ENCODE measurements at regions not wholly inside any gene's neighbourhood (a gene's known extent, or its start where the extent isn't known, plus 50 kb on each side); places are given as distances from the start of the nearest gene placed in this dataset.
"Not testable (repeated sequence)": the region's sequence is repeated elsewhere in the genome, so short reads cannot be mapped to it uniquely, and the experiment has no call there.

DNA sequence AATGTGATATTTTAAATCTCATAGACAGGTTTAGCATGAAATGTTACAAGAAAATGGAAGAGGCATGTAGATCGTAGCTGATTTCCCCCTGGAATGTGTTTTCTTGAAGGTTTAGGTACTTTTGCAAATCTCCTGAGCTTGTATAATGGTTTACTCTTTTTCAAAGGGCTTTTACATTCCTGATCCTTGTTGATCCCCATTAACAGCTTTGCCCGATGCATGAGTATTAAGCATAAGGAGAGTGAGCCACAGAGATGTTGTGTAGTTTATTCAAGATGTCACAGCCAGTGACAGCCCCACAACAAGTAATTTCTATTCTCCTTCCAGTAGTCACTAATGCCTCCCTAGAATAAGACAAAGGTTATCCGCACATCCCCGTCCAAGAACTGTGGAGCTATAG is 103.7 kb downstream of the SKIDA1 start:
- no peak overlapping the region for H3K4me3 ChIP-seq (ENCODE audit: low read depth, low read length)
- TF ChIP-seq, protein P1, sequence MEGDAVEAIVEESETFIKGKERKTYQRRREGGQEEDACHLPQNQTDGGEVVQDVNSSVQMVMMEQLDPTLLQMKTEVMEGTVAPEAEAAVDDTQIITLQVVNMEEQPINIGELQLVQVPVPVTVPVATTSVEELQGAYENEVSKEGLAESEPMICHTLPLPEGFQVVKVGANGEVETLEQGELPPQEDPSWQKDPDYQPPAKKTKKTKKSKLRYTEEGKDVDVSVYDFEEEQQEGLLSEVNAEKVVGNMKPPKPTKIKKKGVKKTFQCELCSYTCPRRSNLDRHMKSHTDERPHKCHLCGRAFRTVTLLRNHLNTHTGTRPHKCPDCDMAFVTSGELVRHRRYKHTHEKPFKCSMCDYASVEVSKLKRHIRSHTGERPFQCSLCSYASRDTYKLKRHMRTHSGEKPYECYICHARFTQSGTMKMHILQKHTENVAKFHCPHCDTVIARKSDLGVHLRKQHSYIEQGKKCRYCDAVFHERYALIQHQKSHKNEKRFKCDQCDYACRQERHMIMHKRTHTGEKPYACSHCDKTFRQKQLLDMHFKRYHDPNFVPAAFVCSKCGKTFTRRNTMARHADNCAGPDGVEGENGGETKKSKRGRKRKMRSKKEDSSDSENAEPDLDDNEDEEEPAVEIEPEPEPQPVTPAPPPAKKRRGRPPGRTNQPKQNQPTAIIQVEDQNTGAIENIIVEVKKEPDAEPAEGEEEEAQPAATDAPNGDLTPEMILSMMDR (IDR thresholded peaks at IDR 0.05; ENCODE audit: borderline replicate concordance, insufficient read depth, low read depth, low read length) = no peak

DNA sequence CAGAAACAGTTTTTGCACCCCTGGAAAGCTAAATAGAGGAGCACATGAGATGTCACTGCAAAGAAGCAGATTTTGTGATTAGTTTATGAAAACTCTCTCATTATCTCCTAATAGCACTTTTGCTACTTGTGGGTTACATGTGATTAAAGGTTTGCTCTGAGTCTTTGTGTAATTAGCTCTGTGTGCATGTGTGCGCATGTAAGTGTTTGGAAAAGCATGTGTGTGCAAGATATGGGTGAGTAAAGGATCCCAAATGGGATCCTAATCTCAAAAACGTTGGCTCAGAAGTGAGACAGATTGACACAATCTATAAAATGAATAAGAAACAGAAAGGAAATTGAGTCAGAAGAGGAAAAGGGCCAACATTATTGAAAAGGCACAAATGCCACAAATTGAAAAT is 104.5 kb downstream of the SKIDA1 start:
- TF ChIP-seq, protein P1 (IDR thresholded peaks at IDR 0.05; ENCODE audit: borderline replicate concordance, insufficient read depth, low read depth, low read length) = no peak
- no peak overlapping the region for H3K4me3 ChIP-seq (ENCODE audit: low read depth, low read length)

DNA sequence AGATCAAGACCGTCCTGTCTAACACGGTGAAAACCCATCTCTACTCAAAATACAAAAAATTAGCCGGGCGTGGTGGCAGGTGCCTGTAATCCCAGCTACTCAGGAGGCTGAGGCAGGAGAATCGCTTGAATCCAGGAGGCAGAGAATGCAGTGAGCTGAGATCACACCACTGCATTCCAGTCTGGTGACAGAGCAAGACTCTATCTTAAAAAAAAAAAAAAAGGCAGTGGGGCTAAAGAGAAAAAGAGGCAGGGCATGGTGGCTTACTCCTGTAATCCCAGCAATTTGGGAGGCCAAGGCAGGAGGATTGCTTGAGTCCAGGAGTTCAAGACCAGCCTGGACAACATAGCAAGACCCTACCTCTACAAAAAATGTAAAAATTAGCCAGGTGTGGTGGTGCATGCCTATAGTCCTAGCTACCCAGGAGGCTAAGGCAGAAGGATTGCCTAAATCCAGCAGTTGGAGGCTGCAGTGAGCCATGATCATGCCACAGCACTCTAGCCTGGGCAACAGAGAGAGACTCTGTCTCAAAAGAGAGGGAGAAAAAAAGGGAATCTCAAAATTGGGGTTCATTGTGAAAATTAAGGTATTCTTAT is 106.4 kb downstream of the SKIDA1 start:
- not testable (repeated sequence) for H3K4me3 ChIP-seq (ENCODE audit: low read depth, low read length)

GRCh38 chr10:21417172-21417712 is 108.2 kb downstream of the SKIDA1 start:
- TF ChIP-seq, protein P1 (IDR thresholded peaks at IDR 0.05; ENCODE audit: borderline replicate concordance, insufficient read depth, low read depth, low read length) = no peak
- no peak overlapping the region for H3K4me3 ChIP-seq (ENCODE audit: low read depth, low read length)

DNA sequence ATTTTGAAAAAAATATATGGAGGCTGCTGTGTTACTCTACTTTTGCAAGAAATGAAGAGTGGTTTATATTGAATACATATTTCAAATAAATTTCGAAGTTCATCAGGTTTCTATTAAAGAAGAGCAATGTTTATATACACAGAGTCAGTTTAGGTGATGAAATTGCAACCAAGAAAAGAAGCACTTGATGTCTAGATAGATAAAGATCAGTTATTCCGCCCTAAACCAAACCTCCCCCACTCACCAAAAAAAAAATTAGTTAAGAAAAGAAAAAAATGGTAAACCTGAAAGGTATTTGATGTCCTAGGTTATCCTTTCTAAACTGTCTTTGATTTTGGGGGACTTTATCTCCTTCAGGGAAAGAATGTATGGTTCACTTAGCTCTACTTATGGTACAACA is 111.8 kb downstream of the SKIDA1 start:
- H3K4me3 ChIP-seq (ENCODE audit: low read depth, low read length) = no peak overlapping the region
- TF ChIP-seq, protein P1 (IDR thresholded peaks at IDR 0.05; ENCODE audit: borderline replicate concordance, insufficient read depth, low read depth, low read length) = no peak

DNA sequence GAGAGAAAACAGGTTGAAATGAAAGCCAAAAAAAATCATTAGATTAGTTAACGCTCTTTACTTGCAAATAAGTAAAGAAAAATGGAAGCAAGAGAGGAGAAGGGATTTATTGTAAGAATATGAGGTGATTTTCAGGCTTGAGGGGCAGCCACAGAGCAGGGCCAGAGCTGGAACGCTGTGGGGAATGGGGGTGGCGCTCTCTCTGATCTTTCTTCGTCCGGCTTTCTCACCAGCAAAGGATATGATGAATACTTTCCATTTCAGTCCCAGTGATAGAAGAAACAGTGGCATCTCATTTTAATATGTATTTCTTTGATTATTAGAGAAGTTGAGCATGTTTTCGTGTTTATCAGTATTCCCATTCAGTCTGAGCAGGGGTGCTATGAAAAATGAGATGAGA is 112.2 kb downstream of the SKIDA1 start:
- TF ChIP-seq, protein P1 (IDR thresholded peaks at IDR 0.05; ENCODE audit: borderline replicate concordance, insufficient read depth, low read depth, low read length) = no peak
- no peak overlapping the region for H3K4me3 ChIP-seq (ENCODE audit: low read depth, low read length)

GRCh38 chr10:21406595-21407193 is 118.8 kb downstream of the SKIDA1 start:
- TF ChIP-seq, protein P1 (IDR thresholded peaks at IDR 0.05; ENCODE audit: borderline replicate concordance, insufficient read depth, low read depth, low read length) = no peak

More at GRCh38 chr10:21406595-21407193, 118.8 kb downstream of the SKIDA1 start:
- H3K4me3 ChIP-seq (ENCODE audit: low read depth, low read length) = no peak overlapping the region

All from GM12875 (cell line).